GM23338 (cell line): ENCODE measurements at regions not wholly inside any gene's neighbourhood (a gene's known extent, or its start where the extent isn't known, plus 50 kb on each side); places are given as distances from the start of the nearest gene placed in this dataset.

Experiments used
- ATAC-seq: fragments of 200-7000 bp; cut with Tn5 transposase; 3 replicates; pipeline ENCODE4 v1.9.1; 2020
- DNase-seq: peaks from one replicate; pipeline ENCODE4 v3.0.0-alpha.2; 2015; ENCODE audit warnings: low spot score
- H2AFZ ChIP-seq: fragments of 200-600 bp; sonication (generic); 2 replicates; pipeline ENCODE4 v1.8.0; 2016; ENCODE audit warnings: antibody characterized with exemption, mild to moderate bottlenecking, moderate library complexity
- H3F3A ChIP-seq: fragments of 200-600 bp; sonication (generic); replicated peaks from 2 replicates; pipeline ENCODE4 v1.8.0; 2017; ENCODE audit warnings: antibody characterized with exemption, mixed run types, low read depth
- H3K27ac ChIP-seq: fragments of 200-600 bp; sonication (generic); 2 replicates; pipeline ENCODE4 v1.6.1; 2016; ENCODE audit warnings: low read depth
- H3K27me3 ChIP-seq: fragments of 200-600 bp; sonication (generic); 2 replicates; pipeline ENCODE4 v1.8.0; 2016; ENCODE audit warnings: mild to moderate bottlenecking, mixed run types, moderate library complexity; ENCODE audit not compliant: insufficient read depth
- H3K36me3 ChIP-seq: fragments of 200-600 bp; sonication (generic); 2 replicates; pipeline ENCODE4 v1.8.0; 2016; ENCODE audit warnings: mild to moderate bottlenecking; ENCODE audit not compliant: insufficient read depth
- H3K4me1 ChIP-seq: fragments of 200-600 bp; sonication (generic); 2 replicates; pipeline ENCODE4 v1.8.0; 2016; ENCODE audit warnings: mild to moderate bottlenecking, moderate library complexity; ENCODE audit not compliant: insufficient read depth
- H3K4me2 ChIP-seq: fragments of 200-600 bp; sonication (generic); 2 replicates; pipeline ENCODE4 v1.7.1; 2017; ENCODE audit warnings: mixed run types
- H3K4me3 ChIP-seq: fragments of 200-600 bp; sonication (generic); 2 replicates; pipeline ENCODE4 v1.6.1; 2016; ENCODE audit warnings: mixed run types
- H3K79me2 ChIP-seq: fragments of 200-600 bp; sonication (generic); replicated peaks from 2 replicates; pipeline ENCODE4 v1.8.0; 2017; ENCODE audit warnings: mild to moderate bottlenecking; ENCODE audit not compliant: insufficient read depth
- H3K9me2 ChIP-seq: fragments of 200-600 bp; sonication (generic); 2 replicates; pipeline ENCODE4 v1.8.0; 2017; ENCODE audit not compliant: insufficient read depth
- H4K20me1 ChIP-seq: fragments of 200-600 bp; sonication (generic); replicated peaks from 2 replicates; pipeline ENCODE4 v1.8.0; 2017; ENCODE audit warnings: mild to moderate bottlenecking; ENCODE audit not compliant: insufficient read depth
- H3K27ac Mint-ChIP-seq: 2 replicates; pipeline ENCODE4 v1.8.0; 2020; ENCODE audit warnings: inconsistent platforms, mild to moderate bottlenecking, moderate library complexity, mixed read lengths
- H3K27me3 Mint-ChIP-seq: 3 replicates; pipeline ENCODE4 v1.8.0; 2022; ENCODE audit warnings: low read depth, mild to moderate bottlenecking, moderate library complexity, mixed read lengths, inconsistent platforms; ENCODE audit not compliant: insufficient read depth, poor library complexity
- H3K36me3 Mint-ChIP-seq: 3 replicates; pipeline ENCODE4 v1.8.0; 2021; ENCODE audit warnings: low read depth, mild to moderate bottlenecking, inconsistent platforms, moderate library complexity, mixed read lengths
- H3K4me1 Mint-ChIP-seq: 3 replicates; pipeline ENCODE4 v1.8.0; 2020; ENCODE audit warnings: mild to moderate bottlenecking, inconsistent platforms, mixed read lengths
- H3K4me3 Mint-ChIP-seq: 3 replicates; pipeline ENCODE4 v1.8.0; 2021; ENCODE audit warnings: moderate library complexity, mild to moderate bottlenecking, inconsistent platforms, mixed read lengths
- H3K9me3 Mint-ChIP-seq: 3 replicates; pipeline ENCODE4 v1.8.0; 2020; ENCODE audit warnings: moderate library complexity, mild to moderate bottlenecking, inconsistent platforms, mixed read lengths
- CREB1 ChIP-seq: fragments of 250-450 bp; sonication (Bioruptor Pico); IDR thresholded peaks from 2 replicates; pipeline ENCODE4 v1.5.0; 2020; ENCODE audit warnings: low read depth, mild to moderate bottlenecking, moderate library complexity
- ETS1 ChIP-seq: IDR thresholded peaks from 2 replicates; pipeline ENCODE4 v1.6.1; 2016; ENCODE audit warnings: antibody characterized with exemption
- EZH2 ChIP-seq: fragments of 200-600 bp; sonication (generic); IDR thresholded peaks from one replicate; pipeline ENCODE4 v1.8.0; 2017; ENCODE audit warnings: antibody characterized with exemption, mild to moderate bottlenecking, low read depth; ENCODE audit not compliant: unreplicated experiment
- EZH2phosphoT487 ChIP-seq: fragments of 200-600 bp; sonication (generic); IDR thresholded peaks from one replicate; pipeline ENCODE4 v1.8.1; 2018; ENCODE audit warnings: antibody characterized with exemption; ENCODE audit not compliant: unreplicated experiment
- NANOG ChIP-seq: IDR thresholded peaks from 2 replicates; pipeline ENCODE4 v1.6.1; 2016; ENCODE audit warnings: antibody characterized with exemption, borderline replicate concordance
- POLR2AphosphoS5 ChIP-seq: IDR thresholded peaks from 2 replicates; pipeline ENCODE4 v1.6.1; 2016; ENCODE audit warnings: antibody characterized with exemption, low read depth
- REST ChIP-seq: IDR thresholded peaks from one replicate; pipeline ENCODE4 v1.6.1; 2018; ENCODE audit warnings: antibody characterized with exemption; ENCODE audit not compliant: unreplicated experiment
- STAT1 ChIP-seq: IDR thresholded peaks from one replicate; pipeline ENCODE4 v1.6.1; 2016; ENCODE audit warnings: antibody characterized with exemption; ENCODE audit not compliant: unreplicated experiment
- ZNF114 ChIP-seq: fragments of 250-450 bp; sonication (Bioruptor Pico); IDR thresholded peaks from 2 replicates; pipeline ENCODE4 v1.5.0; 2020; ENCODE audit warnings: mild to moderate bottlenecking, moderate library complexity
- ZNF331 ChIP-seq: fragments of 250-450 bp; sonication (Bioruptor Pico); IDR thresholded peaks from 2 replicates; pipeline ENCODE4 v1.5.0; 2020; ENCODE audit warnings: low read depth, mild to moderate bottlenecking, moderate library complexity
- ZNF462 ChIP-seq: fragments of 250-450 bp; sonication (Bioruptor Pico); IDR thresholded peaks from 2 replicates; pipeline ENCODE4 v1.5.0; 2020; ENCODE audit warnings: mild to moderate bottlenecking, moderate library complexity
- TF ChIP-seq, protein P1 (sequence below), 2 experiments: fragments of 200-600 bp in 1 of 2; sonication (generic) in 1 of 2; conservative IDR thresholded peaks; 2 replicates each; pipeline versions ENCODE4 v1.5.1 to v1.6.1; 2016 to 2017; ENCODE audit warnings: antibody characterized with exemption in 2 of 2, low read depth in 2 of 2, mild to moderate bottlenecking in 2 of 2, moderate library complexity in 1 of 2

GRCh38 chr5:168117469-168117868, 174.0 kb upstream of the WWC1 start (continued):
- TF ChIP-seq EZH2phosphoT487 (no peak), REST (no peak), ETS1 (no peak), CREB1 (CRISPR knock-in tag) (no peak), POLR2AphosphoS5 (no peak), ZNF114 (CRISPR knock-in tag) (no peak), NANOG (no peak), ZNF331 (CRISPR knock-in tag) (no peak), EZH2 (no peak), STAT1 (no peak)
- TF ChIP-seq, protein P1, sequence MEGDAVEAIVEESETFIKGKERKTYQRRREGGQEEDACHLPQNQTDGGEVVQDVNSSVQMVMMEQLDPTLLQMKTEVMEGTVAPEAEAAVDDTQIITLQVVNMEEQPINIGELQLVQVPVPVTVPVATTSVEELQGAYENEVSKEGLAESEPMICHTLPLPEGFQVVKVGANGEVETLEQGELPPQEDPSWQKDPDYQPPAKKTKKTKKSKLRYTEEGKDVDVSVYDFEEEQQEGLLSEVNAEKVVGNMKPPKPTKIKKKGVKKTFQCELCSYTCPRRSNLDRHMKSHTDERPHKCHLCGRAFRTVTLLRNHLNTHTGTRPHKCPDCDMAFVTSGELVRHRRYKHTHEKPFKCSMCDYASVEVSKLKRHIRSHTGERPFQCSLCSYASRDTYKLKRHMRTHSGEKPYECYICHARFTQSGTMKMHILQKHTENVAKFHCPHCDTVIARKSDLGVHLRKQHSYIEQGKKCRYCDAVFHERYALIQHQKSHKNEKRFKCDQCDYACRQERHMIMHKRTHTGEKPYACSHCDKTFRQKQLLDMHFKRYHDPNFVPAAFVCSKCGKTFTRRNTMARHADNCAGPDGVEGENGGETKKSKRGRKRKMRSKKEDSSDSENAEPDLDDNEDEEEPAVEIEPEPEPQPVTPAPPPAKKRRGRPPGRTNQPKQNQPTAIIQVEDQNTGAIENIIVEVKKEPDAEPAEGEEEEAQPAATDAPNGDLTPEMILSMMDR (conservative IDR thresholded peaks at IDR 0.05; ENCODE audit: low read depth in 2 of 2): no peak

DNA sequence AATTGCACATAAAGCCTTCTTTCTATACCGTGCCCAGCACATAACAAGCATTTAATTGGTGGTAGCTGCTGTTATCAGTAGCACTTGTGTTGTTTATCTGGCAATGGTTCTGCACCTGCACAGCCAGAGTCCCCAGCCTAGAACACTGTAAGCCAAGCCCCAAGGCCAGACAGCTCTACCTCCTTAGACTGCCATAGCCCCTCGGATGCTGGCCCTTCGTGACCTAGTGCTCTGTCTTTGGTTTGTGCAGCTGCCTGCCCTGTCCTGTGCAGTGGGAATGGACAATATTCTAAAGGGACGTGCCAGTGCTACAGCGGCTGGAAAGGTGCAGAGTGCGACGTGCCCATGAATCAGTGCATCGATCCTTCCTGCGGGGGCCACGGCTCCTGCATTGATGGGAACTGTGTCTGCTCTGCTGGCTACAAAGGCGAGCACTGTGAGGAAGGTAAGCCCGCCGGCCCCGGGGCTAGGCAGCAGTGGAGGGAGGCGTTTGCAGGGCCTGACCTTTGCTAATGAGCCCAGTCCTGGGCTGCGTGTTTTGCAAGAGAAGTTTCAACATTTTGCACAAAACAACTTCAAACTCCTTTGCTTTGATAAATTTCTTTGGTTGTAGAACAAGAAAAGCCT, 173.3 kb upstream of the WWC1 start:
- DNase-seq: no peak
- no peak overlapping the region for H3K27ac Mint-ChIP-seq
- H4K20me1 ChIP-seq: no peaks in the 10 kb centered on the region
- H3K4me3 ChIP-seq: no peak overlapping the region
- no peaks in the 10 kb centered on the region for H3K27me3 ChIP-seq
- H3K36me3 Mint-ChIP-seq: no peaks in the 10 kb centered on the region
- H2AFZ ChIP-seq: peak overlapping the region; percentile 3
- H3K79me2 ChIP-seq: no peaks in the 10 kb centered on the region
- peaks cover 4% of the 10 kb centered on the region for H3K27me3 Mint-ChIP-seq
- no peak overlapping the region for H3K4me3 Mint-ChIP-seq
- H3K4me1 ChIP-seq: peaks cover 14% of the 10 kb centered on the region
- peak overlapping the region; percentile 33; the same call in 1 of the 2 replicates for H3K4me2 ChIP-seq
- H3K9me3 Mint-ChIP-seq: peaks cover 2% of the 10 kb centered on the region; the same call in 1 of the 3 replicates
- H3K36me3 ChIP-seq: no peaks in the 10 kb centered on the region
- no peaks in the 10 kb centered on the region for H3F3A ChIP-seq
- peaks cover 20% of the 10 kb centered on the region for H3K4me1 Mint-ChIP-seq
- peak; percentile 94 for ATAC-seq
- peaks cover 3% of the 10 kb centered on the region; the same call in 1 of the 2 replicates for H3K9me2 ChIP-seq
- H3K27ac ChIP-seq: peak overlapping the region; percentile 36; the same call in 1 of the 2 replicates
- TF ChIP-seq ZNF114 (CRISPR knock-in tag) (no peak), EZH2 (no peak), STAT1 (no peak), ZNF462 (CRISPR knock-in tag) (no peak)
